ENCODE measurements at regions not wholly inside any gene's neighbourhood (a gene's known extent, or its start where the extent isn't known, plus 50 kb on each side); places are given as distances from the start of the nearest gene placed in this dataset.
"Not testable (repeated sequence)": the region's sequence is repeated elsewhere in the genome, so short reads cannot be mapped to it uniquely, and the experiment has no call there.

DNA sequence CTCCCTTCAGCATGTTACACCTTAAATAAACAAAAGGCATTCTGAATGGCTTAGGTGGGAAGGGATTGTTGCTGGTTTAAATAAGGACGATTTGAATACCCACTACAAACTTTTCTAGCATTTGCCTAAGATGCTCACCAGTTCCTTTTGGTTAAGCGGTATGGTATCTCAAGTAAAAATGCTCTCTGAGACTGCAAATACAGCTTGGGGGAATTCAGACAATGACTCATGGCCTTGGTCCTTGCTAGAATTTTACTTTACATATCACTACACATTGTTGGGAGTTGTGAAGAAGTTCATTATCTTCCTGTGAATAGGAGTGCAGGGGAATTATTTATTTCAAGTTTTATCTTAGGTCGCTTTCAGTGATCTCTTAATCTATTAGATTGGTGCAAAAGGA, 670.7 kb downstream of the UTRN start:
- WGBS, 2 donors = 73 to 75% methylated on average over 3 of the region's 3 CpGs
- Histone ChIP-seq H3K36me3 (no peaks in the 10 kb centered on the region), H3K9me3 (no peaks in the 10 kb centered on the region), H3K4me1 (no peaks in the 10 kb centered on the region), H3K27ac (no peak overlapping the region), H3K4me3 (no peak overlapping the region), H3K27me3 (no peaks in the 10 kb centered on the region)
- TF ChIP-seq EP300 (IDR thresholded peaks at IDR 0.05) = no peak
- no peak for TF ChIP-seq POLR2A (IDR thresholded peaks at IDR 0.05)
- no peak for TF ChIP-seq POLR2AphosphoS5 (IDR thresholded peaks at IDR 0.05)
- TF ChIP-seq, protein P1, sequence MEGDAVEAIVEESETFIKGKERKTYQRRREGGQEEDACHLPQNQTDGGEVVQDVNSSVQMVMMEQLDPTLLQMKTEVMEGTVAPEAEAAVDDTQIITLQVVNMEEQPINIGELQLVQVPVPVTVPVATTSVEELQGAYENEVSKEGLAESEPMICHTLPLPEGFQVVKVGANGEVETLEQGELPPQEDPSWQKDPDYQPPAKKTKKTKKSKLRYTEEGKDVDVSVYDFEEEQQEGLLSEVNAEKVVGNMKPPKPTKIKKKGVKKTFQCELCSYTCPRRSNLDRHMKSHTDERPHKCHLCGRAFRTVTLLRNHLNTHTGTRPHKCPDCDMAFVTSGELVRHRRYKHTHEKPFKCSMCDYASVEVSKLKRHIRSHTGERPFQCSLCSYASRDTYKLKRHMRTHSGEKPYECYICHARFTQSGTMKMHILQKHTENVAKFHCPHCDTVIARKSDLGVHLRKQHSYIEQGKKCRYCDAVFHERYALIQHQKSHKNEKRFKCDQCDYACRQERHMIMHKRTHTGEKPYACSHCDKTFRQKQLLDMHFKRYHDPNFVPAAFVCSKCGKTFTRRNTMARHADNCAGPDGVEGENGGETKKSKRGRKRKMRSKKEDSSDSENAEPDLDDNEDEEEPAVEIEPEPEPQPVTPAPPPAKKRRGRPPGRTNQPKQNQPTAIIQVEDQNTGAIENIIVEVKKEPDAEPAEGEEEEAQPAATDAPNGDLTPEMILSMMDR (IDR thresholded peaks at IDR 0.05) = no peak
- no peak for DNase-seq
- ATAC-seq (ENCODE audit: low FRiP score in 2 of 2) = no peak

DNA sequence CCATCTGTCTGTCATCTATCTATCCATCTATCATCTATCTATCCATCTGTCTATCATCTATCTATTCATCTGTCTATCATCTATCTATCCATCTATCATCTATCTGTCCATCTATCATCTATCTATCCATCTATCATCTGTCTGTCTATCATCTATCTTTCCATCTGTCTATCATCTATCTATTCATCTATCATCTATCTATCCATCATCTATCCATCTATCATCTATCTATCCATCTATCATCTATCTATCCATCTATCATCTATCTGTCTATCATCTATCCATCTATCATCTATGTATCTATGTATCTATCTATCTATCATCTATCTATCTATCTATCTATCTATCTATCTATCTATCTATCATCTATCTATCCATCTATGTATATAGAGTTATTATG, 671.6 kb downstream of the UTRN start:
- not testable (repeated sequence) for H3K9me3 ChIP-seq; ATAC-seq (ENCODE audit: low FRiP score in 2 of 2)

DNA sequence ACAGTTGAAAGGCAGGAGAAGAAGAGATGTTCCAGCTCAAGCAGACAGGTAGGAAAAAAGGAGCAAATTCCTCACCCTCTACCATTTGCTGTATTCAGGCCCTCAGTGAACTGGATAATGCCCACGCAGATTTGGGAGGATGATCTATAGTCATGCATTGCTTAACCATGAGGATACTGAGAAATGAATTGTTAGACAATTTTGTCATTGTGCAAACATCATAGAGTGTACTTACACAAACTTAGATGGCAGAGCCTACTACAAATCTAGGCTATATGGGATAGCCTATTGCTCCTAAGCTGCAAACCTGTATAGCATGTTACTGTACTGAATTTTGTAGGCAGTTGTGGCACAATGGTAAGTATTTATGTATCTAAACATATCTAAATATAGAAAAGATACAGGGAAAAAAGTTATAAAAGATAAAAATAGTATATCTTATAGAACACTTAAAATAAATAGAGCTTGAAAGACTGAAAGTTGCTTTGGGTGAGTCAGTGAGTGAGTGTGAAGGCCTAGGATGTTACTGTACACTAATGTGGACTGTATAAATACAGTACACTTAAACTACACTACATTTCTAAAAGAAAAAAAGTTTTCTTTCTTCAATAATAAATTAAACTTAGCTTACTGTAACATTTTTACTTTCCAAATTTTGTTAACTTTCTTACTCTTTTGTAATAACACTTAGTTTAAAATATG, 672.3 kb downstream of the UTRN start:
- H3K27ac ChIP-seq = no peak overlapping the region
- no peaks in the 10 kb centered on the region for H3K36me3 ChIP-seq
- TF ChIP-seq, protein P1 (IDR thresholded peaks at IDR 0.05) = no peak
- TF ChIP-seq POLR2A (IDR thresholded peaks at IDR 0.05) = no peak
- TF ChIP-seq POLR2AphosphoS5 (IDR thresholded peaks at IDR 0.05) = no peak
- no peak for TF ChIP-seq EP300 (IDR thresholded peaks at IDR 0.05)
- DNase-seq (no peak), ATAC-seq (ENCODE audit: low FRiP score in 2 of 2) (no peak)
- H3K4me3 ChIP-seq = no peak overlapping the region
- no peaks in the 10 kb centered on the region for H3K27me3 ChIP-seq
- no peaks in the 10 kb centered on the region for H3K4me1 ChIP-seq
- H3K9me3 ChIP-seq = no peaks in the 10 kb centered on the region
- 100% methylated on average over 1 of the region's 1 CpG for WGBS, 2 donors

More for the DNA sequence above, 671.6 kb downstream of the UTRN start:
- DNase-seq, H3K27ac ChIP-seq, H3K4me3 ChIP-seq, H3K27me3 ChIP-seq, H3K36me3 ChIP-seq, H3K4me1 ChIP-seq: not testable (repeated sequence)

DNA sequence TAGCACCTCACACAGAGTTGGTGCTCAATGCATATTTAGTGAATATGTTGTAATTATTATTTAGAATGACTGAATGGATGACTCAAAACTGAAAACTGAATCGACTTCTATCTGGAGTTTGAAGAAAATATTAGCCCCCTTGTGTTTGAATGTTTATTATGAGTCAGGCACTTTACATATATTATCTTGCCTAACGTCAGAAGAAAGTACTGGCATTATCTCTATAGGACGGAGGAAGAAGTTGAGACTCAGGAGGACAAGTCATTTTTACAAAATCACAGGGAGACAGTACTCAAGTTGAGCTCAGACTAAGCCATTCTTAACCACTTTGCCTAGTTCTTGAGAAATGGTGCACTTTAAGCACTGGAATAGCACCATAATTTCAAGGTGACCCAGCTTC, 684.0 kb downstream of the UTRN start:
- ATAC-seq (ENCODE audit: low FRiP score in 2 of 2) (no peak), DNase-seq (no peak)
- Histone ChIP-seq H3K4me3 (no peak overlapping the region), H3K27ac (no peak overlapping the region), H3K36me3 (no peaks in the 10 kb centered on the region), H3K27me3 (no peaks in the 10 kb centered on the region), H3K4me1 (no peaks in the 10 kb centered on the region), H3K9me3 (no peaks in the 10 kb centered on the region)
- 70 to 81% methylated on average over 3 of the region's 3 CpGs for WGBS, 2 donors
- TF ChIP-seq EP300 (IDR thresholded peaks at IDR 0.05) (no peak), POLR2AphosphoS5 (IDR thresholded peaks at IDR 0.05) (no peak), POLR2A (IDR thresholded peaks at IDR 0.05) (no peak)
- TF ChIP-seq, protein P1 (IDR thresholded peaks at IDR 0.05) = no peak

DNA sequence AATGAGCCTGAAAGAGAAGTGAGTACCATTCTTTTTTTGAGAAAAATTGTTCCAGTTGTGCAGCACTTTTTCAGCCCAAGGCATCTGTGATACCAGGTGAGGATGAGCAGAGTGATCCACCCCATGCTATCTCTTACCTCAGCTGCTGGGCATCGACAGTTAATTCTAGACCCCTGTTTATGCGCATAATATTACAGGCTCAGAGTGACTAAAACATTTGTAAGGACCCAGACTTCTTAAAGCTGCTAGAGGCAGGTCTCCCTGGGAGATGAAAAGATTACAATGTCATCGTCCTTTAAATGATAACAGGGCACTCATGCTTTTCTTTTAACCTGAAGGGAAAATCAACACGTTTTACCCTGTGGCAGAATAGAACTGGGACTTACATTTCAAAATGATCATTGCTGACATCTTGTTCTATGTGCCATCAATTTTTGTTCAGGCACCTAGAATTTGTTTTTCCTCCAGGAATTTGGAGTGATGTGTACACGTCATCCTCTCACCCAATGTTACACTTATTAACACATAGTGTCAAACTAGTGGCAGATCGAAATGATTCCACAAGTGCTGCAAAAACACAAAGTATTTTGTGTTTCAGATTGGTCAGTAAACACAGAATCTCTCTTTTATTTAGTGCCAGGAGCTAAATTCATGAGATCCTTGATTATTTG, 684.6 kb downstream of the UTRN start:
- no peaks in the 10 kb centered on the region for H3K27me3 ChIP-seq
- ATAC-seq (ENCODE audit: low FRiP score in 2 of 2) (no peak), DNase-seq (no peak)
- 69 to 77% methylated on average over 6 of the region's 6 CpGs for WGBS, 2 donors
- no peak overlapping the region for H3K4me3 ChIP-seq
- no peaks in the 10 kb centered on the region for H3K36me3 ChIP-seq
- TF ChIP-seq EP300 (IDR thresholded peaks at IDR 0.05) = no peak
- no peak for TF ChIP-seq POLR2AphosphoS5 (IDR thresholded peaks at IDR 0.05)
- TF ChIP-seq, protein P1 (IDR thresholded peaks at IDR 0.05) = no peak
- no peak for TF ChIP-seq POLR2A (IDR thresholded peaks at IDR 0.05)
- no peaks in the 10 kb centered on the region for H3K9me3 ChIP-seq
- no peaks in the 10 kb centered on the region for H3K4me1 ChIP-seq
- no peak overlapping the region for H3K27ac ChIP-seq

DNA sequence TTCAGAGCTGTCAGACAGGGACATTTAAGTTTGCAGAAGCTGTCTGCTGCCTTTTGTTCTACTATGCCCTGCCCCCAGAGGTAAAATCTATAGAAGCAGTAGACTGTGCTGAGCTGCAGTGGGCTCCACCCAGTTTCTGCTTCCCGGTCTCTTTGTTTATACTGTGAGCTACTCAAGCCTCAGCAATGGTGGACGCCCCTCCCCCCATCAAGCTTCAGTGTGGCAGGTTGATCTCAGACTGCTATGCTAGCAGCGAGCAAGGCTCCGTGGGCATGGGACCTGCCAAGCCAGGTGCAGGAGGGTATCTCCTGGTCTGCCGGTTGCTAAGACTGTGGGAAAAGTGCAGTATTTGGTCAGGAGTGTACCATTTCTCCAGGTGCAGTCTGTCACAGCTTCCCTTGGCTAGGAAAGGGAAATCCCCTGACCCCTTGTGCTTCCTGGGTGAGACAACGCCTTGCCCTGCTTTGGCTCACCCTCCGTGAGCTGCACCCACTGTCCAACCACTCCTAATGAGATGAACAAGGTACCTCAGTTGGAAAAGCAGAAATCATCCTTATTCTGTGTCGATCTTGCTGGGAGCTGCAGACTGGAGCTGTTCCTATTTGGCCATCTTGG, 692.2 kb downstream of the UTRN start:
- H3K4me1 ChIP-seq; H3K36me3 ChIP-seq; H3K27me3 ChIP-seq; H3K27ac ChIP-seq; H3K9me3 ChIP-seq; ATAC-seq (ENCODE audit: low FRiP score in 2 of 2): not testable (repeated sequence)
- H3K4me3 ChIP-seq = peak overlapping the region in 2 of 4 donors; percentile 3 to 4
- 44 to 46% methylated on average over 6 to 8 of the region's 8 CpGs for WGBS, 2 donors
- DNase-seq = peak; percentile 2 to 76

Measured in upper lobe of left lung (tissue), 6 donors.